ENCODE measurements at regions not wholly inside any gene's neighbourhood (a gene's known extent, or its start where the extent isn't known, plus 50 kb on each side); places are given as distances from the start of the nearest gene placed in this dataset.
"Not testable (repeated sequence)": the region's sequence is repeated elsewhere in the genome, so short reads cannot be mapped to it uniquely, and the experiment has no call there.

- DNase-seq: no peak
Observed at GRCh38 chr6:85002847-85003246, 238.4 kb upstream of the TBX18 start.

DNA sequence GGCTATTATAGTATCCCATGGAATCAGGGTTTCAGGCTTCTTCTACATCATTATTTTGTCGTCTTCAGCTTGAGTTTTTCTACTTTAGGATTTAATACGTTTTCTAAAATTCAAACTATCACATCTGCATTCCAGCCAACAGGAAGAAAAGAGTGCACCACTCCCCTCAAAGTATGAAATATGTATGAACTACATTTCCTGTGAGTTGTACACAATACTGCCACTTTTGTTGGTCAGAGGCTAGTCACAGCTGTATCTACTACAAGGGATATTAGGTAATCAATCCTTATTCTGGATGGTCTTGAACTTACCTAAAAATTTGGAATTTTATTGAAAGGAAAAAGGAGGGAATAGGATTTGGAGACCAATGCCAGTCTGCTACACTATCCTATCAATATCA lies 235.6 kb upstream of the TBX18 start:
- no peak for DNase-seq

GRCh38 chr6:84998223-84998622 lies 233.8 kb upstream of the TBX18 start:
- no peak for DNase-seq

GRCh38 chr6:84988766-84989165 lies 224.4 kb upstream of the TBX18 start:
- DNase-seq: not testable (repeated sequence)

GRCh38 chr6:84985490-84985889 lies 221.1 kb upstream of the TBX18 start:
- DNase-seq: not testable (repeated sequence)

GRCh38 chr6:84979541-84979940 lies 215.1 kb upstream of the TBX18 start:
- DNase-seq: no peak

GRCh38 chr6:84977363-84977705 lies 212.9 kb upstream of the TBX18 start:
- DNase-seq: no peak

- peak; percentile 99 for DNase-seq
Observed at GRCh38 chr6:84976526-84977362, 212.3 kb upstream of the TBX18 start.

GRCh38 chr6:84975316-84975715 lies 210.9 kb upstream of the TBX18 start:
- no peak for DNase-seq

DNA sequence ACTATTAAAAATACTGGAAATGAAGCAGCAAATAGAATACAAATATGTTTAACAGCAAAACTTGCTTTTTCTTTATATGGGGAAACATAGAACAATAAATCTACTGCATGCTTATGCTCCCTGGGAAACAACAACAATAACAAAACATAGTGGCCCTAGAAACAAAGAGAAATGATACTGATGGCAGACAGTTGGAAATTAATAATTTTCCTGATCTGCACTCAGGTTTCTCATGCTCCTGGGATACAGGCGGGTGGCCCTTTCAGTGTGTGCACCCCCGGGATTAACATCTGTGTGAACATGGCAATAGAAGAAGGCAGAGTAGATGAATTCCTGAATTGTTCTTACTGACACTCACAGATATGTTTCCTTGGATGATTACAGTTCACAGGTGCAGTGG lies 209.2 kb upstream of the TBX18 start:
- no peak for DNase-seq

- DNase-seq: no peak
Observed at GRCh38 chr6:84967965-84968364, 203.6 kb upstream of the TBX18 start.

DNA sequence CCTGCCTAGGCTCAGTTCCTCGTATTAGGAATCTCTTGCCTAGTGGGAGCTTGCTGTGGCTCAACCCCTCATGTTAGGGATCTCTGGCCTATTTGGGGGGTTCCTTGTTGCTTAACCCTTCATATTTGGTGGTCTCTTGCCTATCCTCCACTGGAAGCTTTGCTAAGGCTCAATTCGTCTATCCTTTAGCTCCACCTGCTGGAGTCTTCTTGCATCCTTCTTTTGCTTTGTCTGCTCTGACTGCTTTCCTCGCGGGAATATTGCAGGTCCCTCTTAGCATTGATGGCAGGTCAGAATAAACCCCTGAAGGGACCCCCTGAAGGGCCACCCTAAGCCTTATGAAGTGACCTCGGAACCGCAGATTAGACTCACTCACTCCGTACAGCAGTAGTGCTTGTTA lies 203.0 kb upstream of the TBX18 start:
- no peak for DNase-seq

DNA sequence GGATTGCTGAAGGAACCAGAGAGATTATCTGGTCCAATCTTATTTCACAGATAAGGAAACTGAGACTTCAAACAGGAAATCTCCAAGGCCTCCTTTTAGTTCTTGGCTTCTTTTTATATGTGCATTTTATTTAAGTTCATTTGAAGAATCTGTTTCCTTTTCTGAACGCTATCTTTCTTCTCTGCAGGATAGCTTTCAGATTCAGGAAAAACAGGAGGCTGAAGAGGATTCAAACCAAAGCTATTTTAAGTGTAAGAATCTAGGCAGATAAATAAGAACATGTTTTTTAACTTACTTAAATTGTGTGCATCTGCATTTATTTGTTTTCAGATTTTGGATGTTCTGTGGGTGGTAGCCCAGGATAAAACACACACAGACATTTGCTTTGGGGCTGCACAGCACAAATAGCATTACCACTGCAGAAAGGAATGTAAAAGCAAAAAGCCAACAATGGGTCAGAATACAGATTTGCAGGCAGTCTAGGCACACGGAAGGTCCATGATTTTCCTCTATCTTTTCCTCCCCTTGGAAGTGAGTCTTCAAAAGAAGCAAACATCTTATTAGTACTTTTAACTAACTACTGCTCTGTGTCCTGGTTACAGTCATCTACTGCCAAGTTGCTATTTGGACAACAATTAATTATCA lies 188.8 kb upstream of the TBX18 start:
- no peak for DNase-seq

- not testable (repeated sequence) for DNase-seq
Observed at GRCh38 chr6:84944926-84945325, 180.5 kb upstream of the TBX18 start.

DNA sequence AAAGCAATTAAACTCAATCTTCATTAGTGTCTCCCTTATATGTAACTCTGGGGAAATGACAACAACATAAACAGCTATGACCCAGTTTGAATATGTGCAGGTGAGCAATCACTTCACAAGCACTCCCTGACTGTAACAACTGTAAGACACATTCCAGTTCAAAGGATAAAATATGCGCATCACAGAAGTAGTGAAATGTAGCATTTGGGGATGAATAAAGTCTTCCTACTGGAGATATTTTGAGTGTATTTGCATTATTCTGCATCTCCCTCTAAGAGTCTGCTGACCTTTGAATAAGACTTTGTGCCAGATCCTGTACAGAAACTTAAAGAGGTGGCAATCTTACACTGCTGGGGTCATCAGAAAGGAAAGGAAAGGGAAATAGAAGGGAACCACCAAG lies 179.5 kb upstream of the TBX18 start:
- no peak for DNase-seq

DNA sequence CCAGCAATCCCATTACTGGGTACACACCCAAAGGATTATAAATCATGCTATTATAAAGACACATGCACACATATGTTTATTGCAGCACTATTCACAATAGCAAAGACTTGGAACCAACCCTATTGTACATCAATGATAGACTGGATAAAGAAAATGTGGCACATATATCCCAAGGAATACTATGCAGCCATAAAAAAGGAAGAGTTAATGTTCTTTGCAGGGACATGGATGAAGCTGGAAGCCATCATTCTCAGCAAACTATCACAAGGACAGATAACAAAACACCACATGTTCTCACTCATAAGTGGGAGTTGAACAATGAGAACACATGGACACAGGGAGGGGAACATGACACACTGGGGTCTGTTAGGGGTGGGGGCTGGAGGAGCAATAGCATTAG lies 177.2 kb upstream of the TBX18 start:
- DNase-seq: not testable (repeated sequence)

GRCh38 chr6:84929212-84929611 lies 164.8 kb upstream of the TBX18 start:
- DNase-seq: no peak

GRCh38 chr6:84927551-84927950 lies 163.2 kb upstream of the TBX18 start:
- DNase-seq: no peak

DNA sequence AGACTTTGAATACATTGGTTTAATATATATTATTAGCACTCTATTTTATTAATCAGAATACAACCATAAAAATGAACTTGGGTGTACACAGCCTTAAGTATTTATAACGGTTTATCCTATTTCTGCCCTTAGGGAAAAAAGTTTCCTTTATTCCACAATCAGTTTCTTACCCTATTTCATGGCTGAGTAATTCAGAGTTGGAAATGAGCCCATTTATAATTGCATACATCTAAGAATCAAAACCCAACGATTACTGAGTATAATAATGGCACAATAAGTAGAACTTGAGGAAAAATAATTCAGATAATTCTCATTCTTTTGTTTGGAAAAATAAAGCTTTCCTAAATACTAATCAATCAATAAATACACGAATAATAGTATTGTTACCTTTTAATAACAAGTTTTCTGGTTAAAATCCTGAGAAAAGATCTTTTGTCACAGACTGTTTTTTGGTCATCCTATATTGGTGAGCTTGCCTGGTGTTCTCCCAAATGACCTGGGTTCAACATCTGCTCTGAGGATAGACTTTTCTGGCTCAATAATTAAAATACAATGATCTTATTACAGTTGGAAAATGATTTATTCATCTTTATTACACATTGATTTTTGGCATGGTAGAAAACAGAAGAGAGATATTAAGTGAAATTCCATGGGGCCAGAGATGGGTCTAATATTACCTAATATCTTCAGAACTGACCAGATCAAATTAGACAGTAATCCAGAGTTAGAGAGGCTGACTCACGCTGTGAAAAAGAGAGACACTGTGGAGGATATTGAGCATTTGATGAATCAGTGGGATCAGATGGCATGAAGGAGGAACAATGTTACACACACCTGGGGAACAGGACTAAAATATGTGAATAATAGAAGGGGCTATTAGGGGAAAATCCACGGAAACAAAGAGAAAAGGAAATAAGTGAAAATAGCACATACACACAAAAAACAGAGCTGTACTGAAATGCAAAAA lies 162.1 kb upstream of the TBX18 start:
- no peak for DNase-seq

DNA sequence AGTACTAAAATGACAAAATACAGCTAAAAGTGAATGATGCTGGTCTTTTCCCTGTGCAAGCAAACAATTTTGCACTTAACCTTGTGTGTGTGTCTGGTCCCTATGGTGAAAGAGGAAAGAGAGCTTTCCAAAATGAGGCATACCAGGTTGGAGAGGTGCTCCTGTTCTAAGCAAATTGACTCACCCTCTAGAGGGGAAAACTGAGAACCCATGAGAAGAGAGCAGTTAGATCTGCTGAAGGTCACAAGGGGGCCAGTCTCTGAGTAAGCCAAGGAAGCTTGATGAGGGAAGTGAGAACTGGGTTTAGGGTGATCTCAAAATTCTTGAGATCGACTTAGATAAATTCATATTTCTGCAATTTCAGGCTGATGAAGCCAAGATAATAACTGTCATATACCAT lies 157.5 kb upstream of the TBX18 start:
- no peak for DNase-seq

- no peak for DNase-seq
Observed at GRCh38 chr6:84920021-84920420, 155.6 kb upstream of the TBX18 start.

- DNase-seq: no peak
Observed at GRCh38 chr6:84916704-84917103, 152.3 kb upstream of the TBX18 start.

All from SHP77 treated with DMSO at 0.1 percent for 48 hours (cell line).